HUES64 (cell line): ENCODE measurements at regions not wholly inside any gene's neighbourhood (a gene's known extent, or its start where the extent isn't known, plus 50 kb on each side); places are given as distances from the start of the nearest gene placed in this dataset.

Experiments
- H3K27ac ChIP-seq: 2 replicates; pipeline ENCODE4 v1.7.0; 2013; ENCODE audit warnings: low read depth, low read length, inconsistent platforms
- H3K27me3 ChIP-seq: 2 replicates; pipeline ENCODE4 v1.6.1; 2013; ENCODE audit warnings: mild to moderate bottlenecking, low read length; ENCODE audit not compliant: insufficient read depth
- H3K36me3 ChIP-seq: 2 replicates; pipeline ENCODE4 v1.6.1; 2013; ENCODE audit warnings: mild to moderate bottlenecking, low read length; ENCODE audit not compliant: insufficient read depth
- H3K4me1 ChIP-seq: 2 replicates; pipeline ENCODE4 v1.6.1; 2013; ENCODE audit warnings: mild to moderate bottlenecking, low read length, moderate library complexity; ENCODE audit not compliant: insufficient read depth
- H3K4me3 ChIP-seq: 2 replicates; pipeline ENCODE4 v1.5.1; 2013; ENCODE audit warnings: mild to moderate bottlenecking, low read length, moderate library complexity
- H3K9ac ChIP-seq: 2 replicates; pipeline ENCODE4 v1.6.1; 2013; ENCODE audit warnings: mild to moderate bottlenecking, low read depth, low read length
- H3K9me3 ChIP-seq: 2 replicates; pipeline ENCODE4 v1.6.1; 2013; ENCODE audit warnings: low read depth, low read length; ENCODE audit not compliant: insufficient read depth
- WGBS: fragments of 150-250, 120-280 bp; methylation state at CpG from one replicate; pipeline ENCODE4 v1.1.7; 2013; ENCODE audit warnings: missing lambda C conversion rate; 5-methylcytosine and 5-hydroxymethylcytosine counted together

DNA sequence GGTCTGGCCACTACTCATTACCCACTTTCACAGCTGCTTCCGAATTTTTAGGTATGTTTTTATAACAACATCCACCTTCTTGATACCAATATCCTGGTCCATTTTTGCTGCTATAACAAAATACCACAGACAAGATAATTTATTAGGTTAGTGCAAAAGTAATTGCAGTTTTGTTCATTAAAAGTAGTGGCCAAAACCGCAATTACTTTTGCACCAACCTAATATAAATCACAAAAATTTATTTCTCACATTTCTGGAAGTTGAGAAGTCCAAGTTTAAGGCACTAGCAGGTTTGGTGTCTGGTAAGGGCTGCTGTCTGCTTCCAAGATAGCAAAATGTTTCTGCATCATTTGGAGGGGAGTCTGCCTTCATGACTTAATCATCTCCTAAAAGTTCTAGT, 624.7 kb upstream of the ALCAM start:
- Histone ChIP-seq H3K36me3 (no peaks in the 10 kb centered on the region), H3K4me3 (no peak overlapping the region), H3K4me1 (no peaks in the 10 kb centered on the region), H3K27me3 (no peaks in the 10 kb centered on the region), H3K9ac (no peak overlapping the region), H3K27ac (no peak overlapping the region), H3K9me3 (no peaks in the 10 kb centered on the region)
- 96% methylated on average over 1 of the region's 2 CpGs for WGBS

- H3K9me3 ChIP-seq: no peaks in the 10 kb centered on the region
- no peaks in the 10 kb centered on the region for H3K27me3 ChIP-seq
- H3K4me1 ChIP-seq: no peaks in the 10 kb centered on the region
- 68% methylated on average over 3 of the region's 3 CpGs for WGBS
- H3K9ac ChIP-seq: no peak overlapping the region
- no peak overlapping the region for H3K27ac ChIP-seq
- no peaks in the 10 kb centered on the region for H3K36me3 ChIP-seq
- no peak overlapping the region for H3K4me3 ChIP-seq
Observed at GRCh38 chr3:104745313-104745712, 621.4 kb upstream of the ALCAM start.

- Histone ChIP-seq H3K27ac (no peak overlapping the region), H3K4me3 (no peak overlapping the region), H3K4me1 (no peaks in the 10 kb centered on the region), H3K27me3 (no peaks in the 10 kb centered on the region), H3K36me3 (no peaks in the 10 kb centered on the region), H3K9ac (no peak overlapping the region), H3K9me3 (no peaks in the 10 kb centered on the region)
Observed at GRCh38 chr3:104746056-104746455, 620.7 kb upstream of the ALCAM start.

DNA sequence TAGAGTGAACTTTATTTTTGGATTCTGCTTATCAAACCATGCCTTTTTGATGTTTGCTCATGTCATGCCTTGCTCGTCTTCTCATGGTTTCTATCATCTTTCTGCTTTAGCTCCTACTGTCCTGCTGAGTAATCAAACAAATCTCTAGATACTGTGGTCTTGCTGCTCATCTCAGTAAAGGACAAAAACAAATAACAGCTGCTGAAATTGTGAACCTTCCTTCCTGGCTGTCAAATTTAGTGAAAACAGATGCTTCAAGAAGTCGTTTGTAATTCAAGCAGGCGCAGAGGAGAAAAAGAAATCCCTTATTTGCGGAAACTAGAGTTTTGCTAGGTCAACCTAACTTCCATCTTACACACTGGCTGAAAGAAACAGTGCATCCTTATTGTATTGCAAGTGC, 616.1 kb upstream of the ALCAM start:
- Histone ChIP-seq H3K4me3 (no peak overlapping the region), H3K36me3 (no peaks in the 10 kb centered on the region), H3K4me1 (no peaks in the 10 kb centered on the region), H3K9me3 (no peaks in the 10 kb centered on the region), H3K27ac (no peak overlapping the region), H3K9ac (no peak overlapping the region), H3K27me3 (no peaks in the 10 kb centered on the region)
- 95% methylated on average over 4 of the region's 4 CpGs for WGBS

- Histone ChIP-seq H3K27ac (no peak overlapping the region), H3K4me3 (no peak overlapping the region), H3K9me3 (no peaks in the 10 kb centered on the region), H3K36me3 (no peaks in the 10 kb centered on the region), H3K9ac (no peak overlapping the region), H3K27me3 (no peaks in the 10 kb centered on the region), H3K4me1 (no peaks in the 10 kb centered on the region)
- WGBS: 95% methylated on average over 1 of the region's 1 CpG
Observed at GRCh38 chr3:104755791-104756190, 610.9 kb upstream of the ALCAM start.

GRCh38 chr3:104763007-104763406, 603.7 kb upstream of the ALCAM start:
- Histone ChIP-seq H3K9ac (no peak overlapping the region), H3K4me3 (no peak overlapping the region), H3K27me3 (no peaks in the 10 kb centered on the region), H3K9me3 (no peaks in the 10 kb centered on the region), H3K27ac (no peak overlapping the region), H3K4me1 (0 out of 2 replicates have a peak, but pooled peaks cover 5% of the 10 kb centered on the region), H3K36me3 (no peaks in the 10 kb centered on the region)

- 0 out of 2 replicates have a peak, but pooled peaks cover 5% of the 10 kb centered on the region for H3K4me1 ChIP-seq
- H3K9me3 ChIP-seq: no peaks in the 10 kb centered on the region
- H3K27ac ChIP-seq: no peak overlapping the region
- H3K4me3 ChIP-seq: no peak overlapping the region
- H3K27me3 ChIP-seq: no peaks in the 10 kb centered on the region
- no peak overlapping the region for H3K9ac ChIP-seq
- 92% methylated on average over 2 of the region's 4 CpGs for WGBS
- H3K36me3 ChIP-seq: no peaks in the 10 kb centered on the region
Observed at GRCh38 chr3:104764496-104764895, 602.2 kb upstream of the ALCAM start.

GRCh38 chr3:104768886-104769285, 597.8 kb upstream of the ALCAM start:
- Histone ChIP-seq H3K36me3 (no peaks in the 10 kb centered on the region), H3K9me3 (no peaks in the 10 kb centered on the region), H3K9ac (no peak overlapping the region), H3K4me3 (no peak overlapping the region), H3K27me3 (no peaks in the 10 kb centered on the region), H3K27ac (no peak overlapping the region), H3K4me1 (no peaks in the 10 kb centered on the region)
- 90% methylated on average over 3 of the region's 3 CpGs for WGBS

GRCh38 chr3:104779324-104779723, 587.4 kb upstream of the ALCAM start:
- 97% methylated on average over 7 of the region's 7 CpGs for WGBS
- Histone ChIP-seq H3K36me3 (no peaks in the 10 kb centered on the region), H3K27me3 (no peaks in the 10 kb centered on the region), H3K9ac (no peak overlapping the region), H3K27ac (no peak overlapping the region), H3K4me1 (no peaks in the 10 kb centered on the region), H3K9me3 (no peaks in the 10 kb centered on the region), H3K4me3 (no peak overlapping the region)

GRCh38 chr3:104781112-104781511, 585.6 kb upstream of the ALCAM start:
- H3K4me3 ChIP-seq: no peak overlapping the region
- no peaks in the 10 kb centered on the region for H3K4me1 ChIP-seq
- no peaks in the 10 kb centered on the region for H3K36me3 ChIP-seq
- H3K27me3 ChIP-seq: no peaks in the 10 kb centered on the region
- WGBS: 96% methylated on average over 2 of the region's 2 CpGs
- no peak overlapping the region for H3K9ac ChIP-seq
- H3K9me3 ChIP-seq: no peaks in the 10 kb centered on the region
- no peak overlapping the region for H3K27ac ChIP-seq

- Histone ChIP-seq H3K9me3 (no peaks in the 10 kb centered on the region), H3K9ac (no peak overlapping the region)
Observed at GRCh38 chr3:104785947-104786346, 580.8 kb upstream of the ALCAM start.

GRCh38 chr3:104787306-104787705, 579.4 kb upstream of the ALCAM start:
- Histone ChIP-seq H3K27ac (no peak overlapping the region), H3K9me3 (no peaks in the 10 kb centered on the region), H3K4me3 (no peak overlapping the region), H3K27me3 (no peaks in the 10 kb centered on the region), H3K4me1 (no peaks in the 10 kb centered on the region), H3K9ac (no peak overlapping the region), H3K36me3 (no peaks in the 10 kb centered on the region)

More at GRCh38 chr3:104785947-104786346, 580.8 kb upstream of the ALCAM start:
- Histone ChIP-seq H3K4me1 (no peaks in the 10 kb centered on the region), H3K27ac (no peak overlapping the region), H3K27me3 (no peaks in the 10 kb centered on the region), H3K36me3 (no peaks in the 10 kb centered on the region), H3K4me3 (no peak overlapping the region)
- 91% methylated on average over 5 of the region's 5 CpGs for WGBS
